NT2/D1 (cell line): ENCODE measurements at regions not wholly inside any gene's neighbourhood (a gene's known extent, or its start where the extent isn't known, plus 50 kb on each side); places are given as distances from the start of the nearest gene placed in this dataset.

Source experiments
- SUZ12 ChIP-seq: IDR thresholded peaks from 2 replicates; pipeline ENCODE4 v1.6.1; 2011; ENCODE audit not compliant: insufficient read length, insufficient read depth; ENCODE audit errors: extremely low read depth
- YY1 ChIP-seq: IDR thresholded peaks from 2 replicates; pipeline ENCODE4 v1.6.1; 2011; ENCODE audit not compliant: insufficient read length, insufficient read depth

DNA sequence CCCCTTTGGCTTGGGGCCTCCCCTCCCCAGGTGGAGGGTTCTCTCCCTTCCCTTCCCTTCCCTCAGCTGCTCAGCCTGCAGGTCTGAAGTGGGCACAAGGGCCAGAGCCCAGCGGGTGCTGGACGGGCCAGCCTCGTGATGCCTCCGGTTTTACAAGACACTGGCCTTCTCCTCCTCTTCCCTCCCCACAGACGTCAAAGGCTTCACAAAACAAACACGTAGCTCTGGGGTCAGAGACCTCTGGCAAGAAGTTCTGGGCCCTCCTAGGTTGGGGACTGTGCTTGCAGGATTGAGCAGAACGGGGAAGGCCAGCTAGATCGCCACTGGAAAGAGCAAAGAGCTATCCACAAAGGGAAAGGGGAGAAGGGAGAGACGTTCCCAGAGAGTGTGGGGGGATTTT is 81.4 kb upstream of the TPM1 start:
- TF ChIP-seq YY1 = no peak
- TF ChIP-seq SUZ12 = no peak
